Panc1 (cell line): ENCODE measurements at regions not wholly inside any gene's neighbourhood (a gene's known extent, or its start where the extent isn't known, plus 50 kb on each side); places are given as distances from the start of the nearest gene placed in this dataset.
"Not testable (repeated sequence)": the region's sequence is repeated elsewhere in the genome, so short reads cannot be mapped to it uniquely, and the experiment has no call there.

Source experiments
- ATAC-seq: fragments of 200-7000 bp; cut with Tn5 transposase; 2 replicates; pipeline ENCODE4 v1.9.1; 2020; ENCODE audit warnings: mild to moderate bottlenecking, moderate library complexity
- BruUV-seq: library from RNA; stranded (reverse); fragments of 400-500 nt; replicated peaks from 2 replicates; lab custom pipeline; 2021; lab: Mats Ljungman, UMichigan
- CTCF ChIA-PET: fragments of 300-600 bp; sonication (Branson Sonifier 250); formaldehyde crosslinking; loops from one replicate; lab custom pipeline; 2022; ENCODE audit warnings: antibody characterized with exemption; lab: Charles Lee
- POLR2A ChIA-PET: fragments of 300-600 bp; sonication (Branson Sonifier 250); formaldehyde crosslinking; loops from one replicate; lab custom pipeline; 2022; ENCODE audit warnings: antibody characterized with exemption; lab: Charles Lee
- DNase-seq: peaks from one replicate; pipeline ENCODE4 v3.0.0-alpha.2; 2010; ENCODE audit warnings: low read depth, low spot score
- H3K27ac ChIP-seq: 2 replicates; pipeline ENCODE4 v1.5.1; 2011; ENCODE audit warnings: mild to moderate bottlenecking, low read length, inconsistent platforms
- H3K27me3 ChIP-seq: fragments of 200-500 bp; sonication (Bioruptor generic); 2 replicates; pipeline ENCODE4 v1.6.0; 2014; ENCODE audit warnings: low read length, inconsistent platforms; ENCODE audit not compliant: control insufficient read depth, insufficient read depth
- H3K36me3 ChIP-seq: fragments of 200-500 bp; sonication (Bioruptor generic); 2 replicates; pipeline ENCODE4 v1.5.1; 2014; ENCODE audit warnings: inconsistent platforms, mild to moderate bottlenecking, low read length, moderate library complexity; ENCODE audit not compliant: control insufficient read depth, insufficient read depth
- H3K4me1 ChIP-seq: 2 replicates; pipeline ENCODE4 v1.5.1; 2011; ENCODE audit warnings: inconsistent platforms, mild to moderate bottlenecking, low read length, moderate library complexity; ENCODE audit not compliant: control insufficient read depth, insufficient read depth
- H3K4me3 ChIP-seq, 2 experiments: 2 replicates each; pipeline ENCODE4 v1.5.1; 2011 to 2012; ENCODE audit warnings: low read depth in 2 of 2, low read length in 2 of 2, mild to moderate bottlenecking in 2 of 2, inconsistent platforms in 1 of 2, moderate library complexity in 1 of 2
- H3K9me3 ChIP-seq: fragments of 200-500 bp; sonication (Bioruptor generic); 2 replicates; pipeline ENCODE4 v1.5.1; 2014; ENCODE audit warnings: low read depth, mild to moderate bottlenecking, inconsistent platforms, low read length, moderate library complexity; ENCODE audit not compliant: control insufficient read depth, insufficient read depth
- POLR2AphosphoS5 ChIP-seq: IDR thresholded peaks from 2 replicates; pipeline ENCODE4 v1.6.1; 2012; ENCODE audit warnings: mild to moderate bottlenecking, low read depth, low read length, moderate library complexity
- SIN3A ChIP-seq: IDR thresholded peaks from 2 replicates; pipeline ENCODE4 v1.6.1; 2012; ENCODE audit warnings: low read depth, mild to moderate bottlenecking, low read length, moderate library complexity, borderline replicate concordance; ENCODE audit not compliant: insufficient read depth
- TCF7L2 ChIP-seq: IDR thresholded peaks from 2 replicates; pipeline ENCODE4 v1.6.1; 2011; ENCODE audit warnings: mild to moderate bottlenecking, low read depth, low read length, inconsistent platforms
- in situ Hi-C: cut with HindIII; loops from 2 replicates; pipeline ENCODE4 v1.10.0; 2016; ENCODE audit warnings: low sequenced_read_pairs, low pct_unique_long_range_greater_than_20kb
- intact Hi-C: fragments of 100-400 bp; cut with micrococcal nuclease; formaldehyde crosslinking; loops from one replicate; pipeline ENCODE4 v1.10.0; 2022; ENCODE audit not compliant: unreplicated experiment
- TF ChIP-seq, protein P1 (sequence below): fragments of 450-650 bp; IDR thresholded peaks from 2 replicates; pipeline ENCODE4 v1.5.1; 2017; ENCODE audit warnings: mild to moderate bottlenecking
- TF ChIP-seq, protein P2 (sequence below), 2 experiments: IDR thresholded peaks; 2 replicates each; pipeline ENCODE4 v1.6.1; 2011 to 2012; ENCODE audit warnings: low read depth in 2 of 2, control low read depth in 1 of 2, low read length in 1 of 2, mild to moderate bottlenecking in 1 of 2, moderate library complexity in 1 of 2; ENCODE audit not compliant: insufficient read depth in 1 of 2

DNA sequence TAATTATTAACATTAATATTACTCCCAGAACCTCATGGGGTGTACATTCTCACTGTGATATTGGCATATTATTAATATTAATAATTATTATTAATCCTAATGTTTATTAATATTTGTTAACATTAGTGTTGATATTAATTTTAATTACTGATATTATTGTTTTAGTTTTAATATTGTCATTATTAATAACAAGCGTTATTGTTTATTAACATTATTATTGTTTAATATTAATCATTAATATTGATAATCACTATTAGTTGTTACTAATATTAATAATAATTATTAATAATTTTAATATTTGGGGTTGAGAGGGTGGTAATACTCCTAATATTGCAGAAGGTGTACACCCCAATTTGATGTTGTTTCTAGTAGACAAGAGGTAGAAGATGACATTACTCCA is 193.1 kb upstream of the XIRP2 start:
- ChIA-PET CTCF (no interaction called here), POLR2A (no interaction called here)
- intact Hi-C loops (no loop called here), in situ Hi-C loops (no loop called here)
- DNase-seq = no peak
- Histone ChIP-seq H3K36me3 (no peaks in the 10 kb centered on the region), H3K4me1 (no peaks in the 10 kb centered on the region), H3K27ac (no peak overlapping the region), H3K27me3 (no peaks in the 10 kb centered on the region), H3K9me3 (no peaks in the 10 kb centered on the region), H3K4me3 (no peak overlapping the region)
- ATAC-seq = no peak
- BruUV-seq = no TSS peak
- TF ChIP-seq POLR2AphosphoS5 = no peak
- TF ChIP-seq, protein P1, sequence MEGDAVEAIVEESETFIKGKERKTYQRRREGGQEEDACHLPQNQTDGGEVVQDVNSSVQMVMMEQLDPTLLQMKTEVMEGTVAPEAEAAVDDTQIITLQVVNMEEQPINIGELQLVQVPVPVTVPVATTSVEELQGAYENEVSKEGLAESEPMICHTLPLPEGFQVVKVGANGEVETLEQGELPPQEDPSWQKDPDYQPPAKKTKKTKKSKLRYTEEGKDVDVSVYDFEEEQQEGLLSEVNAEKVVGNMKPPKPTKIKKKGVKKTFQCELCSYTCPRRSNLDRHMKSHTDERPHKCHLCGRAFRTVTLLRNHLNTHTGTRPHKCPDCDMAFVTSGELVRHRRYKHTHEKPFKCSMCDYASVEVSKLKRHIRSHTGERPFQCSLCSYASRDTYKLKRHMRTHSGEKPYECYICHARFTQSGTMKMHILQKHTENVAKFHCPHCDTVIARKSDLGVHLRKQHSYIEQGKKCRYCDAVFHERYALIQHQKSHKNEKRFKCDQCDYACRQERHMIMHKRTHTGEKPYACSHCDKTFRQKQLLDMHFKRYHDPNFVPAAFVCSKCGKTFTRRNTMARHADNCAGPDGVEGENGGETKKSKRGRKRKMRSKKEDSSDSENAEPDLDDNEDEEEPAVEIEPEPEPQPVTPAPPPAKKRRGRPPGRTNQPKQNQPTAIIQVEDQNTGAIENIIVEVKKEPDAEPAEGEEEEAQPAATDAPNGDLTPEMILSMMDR = no peak
- TF ChIP-seq, protein P2, sequence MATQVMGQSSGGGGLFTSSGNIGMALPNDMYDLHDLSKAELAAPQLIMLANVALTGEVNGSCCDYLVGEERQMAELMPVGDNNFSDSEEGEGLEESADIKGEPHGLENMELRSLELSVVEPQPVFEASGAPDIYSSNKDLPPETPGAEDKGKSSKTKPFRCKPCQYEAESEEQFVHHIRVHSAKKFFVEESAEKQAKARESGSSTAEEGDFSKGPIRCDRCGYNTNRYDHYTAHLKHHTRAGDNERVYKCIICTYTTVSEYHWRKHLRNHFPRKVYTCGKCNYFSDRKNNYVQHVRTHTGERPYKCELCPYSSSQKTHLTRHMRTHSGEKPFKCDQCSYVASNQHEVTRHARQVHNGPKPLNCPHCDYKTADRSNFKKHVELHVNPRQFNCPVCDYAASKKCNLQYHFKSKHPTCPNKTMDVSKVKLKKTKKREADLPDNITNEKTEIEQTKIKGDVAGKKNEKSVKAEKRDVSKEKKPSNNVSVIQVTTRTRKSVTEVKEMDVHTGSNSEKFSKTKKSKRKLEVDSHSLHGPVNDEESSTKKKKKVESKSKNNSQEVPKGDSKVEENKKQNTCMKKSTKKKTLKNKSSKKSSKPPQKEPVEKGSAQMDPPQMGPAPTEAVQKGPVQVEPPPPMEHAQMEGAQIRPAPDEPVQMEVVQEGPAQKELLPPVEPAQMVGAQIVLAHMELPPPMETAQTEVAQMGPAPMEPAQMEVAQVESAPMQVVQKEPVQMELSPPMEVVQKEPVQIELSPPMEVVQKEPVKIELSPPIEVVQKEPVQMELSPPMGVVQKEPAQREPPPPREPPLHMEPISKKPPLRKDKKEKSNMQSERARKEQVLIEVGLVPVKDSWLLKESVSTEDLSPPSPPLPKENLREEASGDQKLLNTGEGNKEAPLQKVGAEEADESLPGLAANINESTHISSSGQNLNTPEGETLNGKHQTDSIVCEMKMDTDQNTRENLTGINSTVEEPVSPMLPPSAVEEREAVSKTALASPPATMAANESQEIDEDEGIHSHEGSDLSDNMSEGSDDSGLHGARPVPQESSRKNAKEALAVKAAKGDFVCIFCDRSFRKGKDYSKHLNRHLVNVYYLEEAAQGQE (IDR thresholded peaks at IDR 0.05; ENCODE audit: insufficient read depth in 1 of 2, low read depth in 2 of 2, low read length in 1 of 2) = no peak
- no peak for TF ChIP-seq TCF7L2
- no peak for TF ChIP-seq SIN3A

DNA sequence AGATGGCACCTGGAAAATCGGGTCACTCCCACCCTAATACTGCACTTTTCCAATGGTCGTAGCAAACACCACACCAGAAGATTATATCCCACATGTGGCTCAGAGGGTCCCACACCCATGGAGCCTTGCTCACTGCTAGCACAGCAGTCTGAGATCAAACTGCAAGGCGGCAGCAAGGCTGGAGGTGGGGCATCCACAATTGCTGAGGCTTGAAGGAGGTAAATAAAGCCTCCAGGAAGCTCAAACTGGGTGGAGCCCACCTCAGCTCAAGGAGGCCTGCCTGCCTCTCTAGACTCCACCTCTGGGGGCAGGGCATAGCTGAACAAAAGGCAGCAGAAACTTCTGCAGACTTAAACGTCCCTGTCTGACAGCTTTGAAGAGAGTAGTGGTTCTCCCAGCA is 192.0 kb upstream of the SCN7A start:
- ATAC-seq, H3K27ac ChIP-seq, H3K9me3 ChIP-seq, H3K4me3 ChIP-seq, in situ Hi-C loops, DNase-seq, CTCF ChIA-PET, intact Hi-C loops, H3K36me3 ChIP-seq, H3K27me3 ChIP-seq, BruUV-seq, H3K4me1 ChIP-seq, POLR2A ChIA-PET: not testable (repeated sequence)

DNA sequence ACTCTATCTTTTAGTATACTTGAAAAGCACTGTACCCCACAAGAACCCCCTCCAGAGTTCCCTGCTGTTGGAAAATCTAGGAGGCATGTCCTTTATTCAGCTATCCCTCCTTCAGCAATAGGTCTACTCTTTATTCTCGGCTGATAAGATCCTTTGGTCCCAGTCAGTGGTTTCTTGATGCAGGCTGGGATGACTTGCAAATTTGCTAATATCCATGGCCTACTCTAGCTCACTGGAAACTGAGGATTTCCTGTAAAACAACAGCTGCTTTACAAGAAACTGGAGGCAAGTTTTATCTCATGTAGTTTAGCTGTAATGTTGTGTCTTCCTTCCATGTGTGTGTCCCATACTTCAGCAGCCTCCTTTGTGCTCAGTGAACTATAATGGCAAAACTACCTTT is 183.9 kb upstream of the SCN7A start:
- Histone ChIP-seq H3K9me3 (no peaks in the 10 kb centered on the region), H3K36me3 (no peaks in the 10 kb centered on the region), H3K27ac (no peak overlapping the region), H3K4me1 (no peaks in the 10 kb centered on the region), H3K4me3 (no peak overlapping the region), H3K27me3 (no peaks in the 10 kb centered on the region)
- POLR2A ChIA-PET = no interaction called here
- in situ Hi-C loops (no loop called here), intact Hi-C loops (no loop called here)
- TF ChIP-seq, protein P2 (IDR thresholded peaks at IDR 0.05; ENCODE audit: insufficient read depth in 1 of 2, low read depth in 2 of 2, low read length in 1 of 2) = no peak
- TF ChIP-seq, protein P1 = no peak
- no peak for TF ChIP-seq TCF7L2
- TF ChIP-seq POLR2AphosphoS5 = no peak
- no peak for TF ChIP-seq SIN3A
- DNase-seq (no peak), ATAC-seq (no peak)
- CTCF ChIA-PET = no interaction called here
- BruUV-seq = no TSS peak
